ENCODE measurements at regions not wholly inside any gene's neighbourhood (a gene's known extent, or its start where the extent isn't known, plus 50 kb on each side); places are given as distances from the start of the nearest gene placed in this dataset.

DNA sequence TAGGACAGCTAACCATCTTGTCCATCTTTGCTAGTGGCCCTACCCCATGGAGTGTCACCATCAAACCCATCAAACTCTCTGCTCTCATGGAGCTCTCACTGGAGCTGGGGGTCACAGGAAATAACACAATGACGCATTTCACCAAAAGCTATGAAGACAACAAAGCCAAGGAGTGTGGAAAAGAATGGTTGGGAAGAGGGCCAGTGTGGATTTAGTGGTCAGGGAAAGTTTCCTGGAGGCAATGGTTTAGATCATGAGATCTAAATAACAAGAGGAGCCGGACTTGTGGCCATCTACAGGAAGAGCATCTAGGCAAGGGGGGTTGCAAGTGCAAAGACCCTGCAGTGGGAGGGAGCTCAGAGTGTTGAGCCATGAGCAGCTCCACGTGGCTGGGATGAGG, 189.5 kb downstream of the BMP7 start:
- H3K4me1 ChIP-seq = no peaks in the 10 kb centered on the region
- no peaks in the 10 kb centered on the region for H3K36me3 ChIP-seq
- DNase-seq (ENCODE audit: low spot score) = no peak
- H3K27me3 ChIP-seq = no peaks in the 10 kb centered on the region
- no peak overlapping the region for H3K27ac ChIP-seq
- H3K9me3 ChIP-seq = peaks cover 0 to 22% of the 10 kb centered on the region in 2 donors
- TF ChIP-seq, protein P1, sequence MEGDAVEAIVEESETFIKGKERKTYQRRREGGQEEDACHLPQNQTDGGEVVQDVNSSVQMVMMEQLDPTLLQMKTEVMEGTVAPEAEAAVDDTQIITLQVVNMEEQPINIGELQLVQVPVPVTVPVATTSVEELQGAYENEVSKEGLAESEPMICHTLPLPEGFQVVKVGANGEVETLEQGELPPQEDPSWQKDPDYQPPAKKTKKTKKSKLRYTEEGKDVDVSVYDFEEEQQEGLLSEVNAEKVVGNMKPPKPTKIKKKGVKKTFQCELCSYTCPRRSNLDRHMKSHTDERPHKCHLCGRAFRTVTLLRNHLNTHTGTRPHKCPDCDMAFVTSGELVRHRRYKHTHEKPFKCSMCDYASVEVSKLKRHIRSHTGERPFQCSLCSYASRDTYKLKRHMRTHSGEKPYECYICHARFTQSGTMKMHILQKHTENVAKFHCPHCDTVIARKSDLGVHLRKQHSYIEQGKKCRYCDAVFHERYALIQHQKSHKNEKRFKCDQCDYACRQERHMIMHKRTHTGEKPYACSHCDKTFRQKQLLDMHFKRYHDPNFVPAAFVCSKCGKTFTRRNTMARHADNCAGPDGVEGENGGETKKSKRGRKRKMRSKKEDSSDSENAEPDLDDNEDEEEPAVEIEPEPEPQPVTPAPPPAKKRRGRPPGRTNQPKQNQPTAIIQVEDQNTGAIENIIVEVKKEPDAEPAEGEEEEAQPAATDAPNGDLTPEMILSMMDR (IDR thresholded peaks at IDR 0.05) = no peak
- no peak overlapping the region for H3K4me3 ChIP-seq

DNA sequence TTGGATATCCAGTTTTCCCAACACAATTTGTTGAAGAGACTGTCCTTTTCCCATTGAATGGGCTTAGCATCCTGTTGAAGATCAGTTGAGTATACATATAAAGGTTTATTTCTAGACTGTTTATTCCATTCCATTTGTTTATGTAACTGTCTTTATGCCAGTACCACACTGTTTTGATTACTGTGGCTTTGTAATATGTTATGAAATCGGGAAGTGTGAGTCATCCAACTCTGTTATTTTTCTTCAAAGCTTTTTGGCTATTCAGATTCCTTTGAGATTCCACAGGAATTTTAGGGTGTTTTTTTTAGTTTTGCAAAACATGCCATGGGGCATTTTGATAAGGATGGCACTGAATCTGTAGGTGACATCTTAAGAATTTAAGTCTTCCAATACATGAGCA, 188.3 kb downstream of the BMP7 start:
- no peaks in the 10 kb centered on the region for H3K27me3 ChIP-seq
- peaks cover 0 to 22% of the 10 kb centered on the region in 2 donors for H3K9me3 ChIP-seq
- H3K27ac ChIP-seq = no peak overlapping the region
- H3K4me1 ChIP-seq = no peaks in the 10 kb centered on the region
- no peaks in the 10 kb centered on the region for H3K36me3 ChIP-seq
- TF ChIP-seq, protein P1 (IDR thresholded peaks at IDR 0.05) = no peak
- H3K4me3 ChIP-seq = no peak overlapping the region
- DNase-seq (ENCODE audit: low spot score) = no peak

DNA sequence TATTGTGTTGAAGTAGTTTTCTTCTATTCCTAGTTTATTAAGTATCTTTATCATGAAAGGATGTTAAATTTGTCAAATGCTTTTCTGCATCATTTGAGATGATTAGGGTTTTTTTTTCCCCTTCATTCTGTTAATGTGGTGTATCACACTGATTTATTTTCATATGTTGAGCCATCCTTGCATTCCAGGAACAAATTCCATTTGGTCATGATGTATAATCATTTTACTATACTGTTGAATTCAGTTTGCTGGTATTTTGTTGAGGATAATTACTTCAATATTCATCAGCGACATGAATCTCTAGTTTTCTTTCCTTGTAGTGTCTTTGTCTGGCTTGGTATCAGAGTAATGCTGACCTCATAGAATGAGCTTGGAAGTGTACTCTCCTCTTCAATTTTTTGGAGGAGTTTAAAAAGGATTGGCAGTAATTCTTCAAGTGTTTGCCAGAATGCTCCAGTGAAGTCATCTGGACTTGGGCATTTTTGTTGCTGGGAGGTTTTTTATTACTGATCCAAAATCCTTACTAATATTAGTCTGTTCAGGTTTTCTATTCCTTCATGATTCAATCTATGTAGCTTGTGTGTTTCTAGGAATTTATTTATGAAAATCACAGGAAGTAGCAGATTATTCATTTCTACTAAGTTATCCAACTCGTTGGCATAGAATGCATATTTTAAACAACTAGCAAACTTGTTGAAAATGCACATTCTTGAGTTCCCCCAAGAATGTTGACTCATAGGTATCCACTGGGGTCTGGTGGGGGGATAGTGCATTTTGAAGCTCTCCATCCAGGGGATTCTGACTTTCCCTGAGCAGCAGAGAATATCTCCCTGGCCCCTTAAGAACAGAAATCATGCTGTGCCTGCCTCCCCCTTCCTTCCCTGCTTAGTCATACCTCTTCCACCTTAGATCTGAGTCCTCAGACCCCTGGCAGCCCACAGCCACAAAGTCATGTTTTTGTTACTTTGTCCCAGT, 187.1 kb downstream of the BMP7 start:
- Histone ChIP-seq H3K27me3 (no peaks in the 10 kb centered on the region), H3K27ac (no peak overlapping the region), H3K36me3 (no peaks in the 10 kb centered on the region), H3K4me1 (no peaks in the 10 kb centered on the region), H3K4me3 (no peak overlapping the region), H3K9me3 (peaks cover 0 to 22% of the 10 kb centered on the region in 2 donors)
- TF ChIP-seq, protein P1 (IDR thresholded peaks at IDR 0.05) = no peak
- no peak for DNase-seq (ENCODE audit: low spot score)

DNA sequence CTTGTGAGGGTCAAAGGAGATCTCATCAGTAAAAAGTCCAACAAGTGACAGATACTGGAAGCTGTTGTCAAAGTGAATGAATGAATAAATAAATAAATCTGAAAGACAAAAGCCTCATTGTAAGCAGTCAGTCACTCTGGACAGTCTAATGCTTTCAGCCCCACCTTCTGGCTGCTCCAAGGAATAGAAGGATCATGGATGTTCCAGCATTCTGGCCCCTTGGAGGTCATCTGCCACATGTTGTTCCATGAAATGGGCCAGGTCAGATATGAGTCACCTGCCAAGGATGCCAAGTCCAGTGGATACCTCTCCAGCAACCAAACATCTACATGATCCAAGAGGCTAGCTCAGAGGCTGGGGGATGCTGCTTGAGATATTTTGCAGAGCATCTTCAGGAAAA, 185.6 kb downstream of the BMP7 start:
- Histone ChIP-seq H3K27me3 (no peaks in the 10 kb centered on the region), H3K4me3 (no peak overlapping the region), H3K4me1 (no peaks in the 10 kb centered on the region), H3K9me3 (peaks cover 0 to 22% of the 10 kb centered on the region in 2 donors), H3K36me3 (no peaks in the 10 kb centered on the region), H3K27ac (no peak overlapping the region)
- DNase-seq (ENCODE audit: low spot score) = no peak
- TF ChIP-seq, protein P1 (IDR thresholded peaks at IDR 0.05) = no peak

DNA sequence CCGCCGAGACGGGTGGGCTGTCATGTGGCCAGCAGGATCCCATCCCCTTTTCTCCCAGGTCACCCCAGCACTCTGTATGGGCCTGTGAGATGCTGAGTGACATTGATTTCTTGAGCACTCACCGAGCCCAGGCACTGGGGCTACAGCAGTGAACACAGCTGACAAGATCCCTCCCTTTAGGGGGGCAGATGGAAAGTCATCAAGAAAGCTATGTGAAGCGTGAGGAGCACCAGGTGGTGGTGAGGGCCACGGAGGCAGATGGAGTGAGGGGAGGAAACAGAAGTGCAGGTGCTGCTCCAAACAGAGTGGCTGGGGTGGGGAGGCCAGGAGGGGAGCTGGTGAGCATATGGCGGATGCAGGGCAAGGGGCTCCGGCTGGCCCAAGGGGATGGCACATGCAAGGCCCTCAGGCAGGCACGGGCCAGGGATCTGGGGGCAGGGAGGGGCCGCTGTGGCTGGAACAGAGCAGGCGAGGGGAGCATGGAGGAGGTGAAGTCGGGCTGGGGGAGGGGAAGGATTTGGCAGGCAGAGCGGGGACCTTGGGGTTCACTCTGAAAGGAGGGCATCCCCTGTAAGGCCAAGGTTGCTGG, 184.0 kb downstream of the BMP7 start:
- H3K4me3 ChIP-seq = no peak overlapping the region
- no peaks in the 10 kb centered on the region for H3K36me3 ChIP-seq
- no peaks in the 10 kb centered on the region for H3K27me3 ChIP-seq
- TF ChIP-seq, protein P1 (IDR thresholded peaks at IDR 0.05) = no peak
- no peak for DNase-seq (ENCODE audit: low spot score)
- peaks cover 0 to 22% of the 10 kb centered on the region in 2 donors for H3K9me3 ChIP-seq
- no peaks in the 10 kb centered on the region for H3K4me1 ChIP-seq
- H3K27ac ChIP-seq = no peak overlapping the region
